GM21528 (cell line): ENCODE measurements at regions not wholly inside any gene's neighbourhood (a gene's known extent, or its start where the extent isn't known, plus 50 kb on each side); places are given as distances from the start of the nearest gene placed in this dataset.

Source experiments
- ATAC-seq: cut with Tn5 transposase; IDR thresholded peaks from one replicate; pipeline ENCODE4 v1.9.1; 2021; ENCODE audit warnings: mild to moderate bottlenecking, moderate library complexity; ENCODE audit not compliant: unreplicated experiment, low FRiP score

DNA sequence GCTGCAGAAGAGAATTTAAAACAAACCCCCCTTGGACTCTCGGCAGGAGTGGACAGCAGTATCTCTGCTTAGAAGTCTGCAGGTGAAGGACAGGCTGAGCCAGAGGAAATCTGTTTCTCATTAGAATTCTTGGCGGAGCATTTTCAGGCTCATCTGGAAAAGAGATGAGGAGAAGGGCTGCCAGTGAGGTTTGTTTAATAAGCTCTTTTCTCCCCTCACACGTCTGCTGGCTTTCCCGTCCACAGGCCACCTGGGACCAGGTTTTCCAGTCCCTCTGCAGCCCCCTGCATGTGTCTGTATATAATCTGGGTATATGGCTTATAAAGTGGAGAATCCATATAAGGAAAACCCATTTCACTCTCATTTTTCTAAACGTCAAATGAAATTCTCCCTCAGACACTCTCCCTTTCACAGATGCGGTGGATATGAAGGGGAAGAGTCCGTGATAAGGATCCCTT, 155.4 kb upstream of the TPM1 start:
- ATAC-seq = no peak

DNA sequence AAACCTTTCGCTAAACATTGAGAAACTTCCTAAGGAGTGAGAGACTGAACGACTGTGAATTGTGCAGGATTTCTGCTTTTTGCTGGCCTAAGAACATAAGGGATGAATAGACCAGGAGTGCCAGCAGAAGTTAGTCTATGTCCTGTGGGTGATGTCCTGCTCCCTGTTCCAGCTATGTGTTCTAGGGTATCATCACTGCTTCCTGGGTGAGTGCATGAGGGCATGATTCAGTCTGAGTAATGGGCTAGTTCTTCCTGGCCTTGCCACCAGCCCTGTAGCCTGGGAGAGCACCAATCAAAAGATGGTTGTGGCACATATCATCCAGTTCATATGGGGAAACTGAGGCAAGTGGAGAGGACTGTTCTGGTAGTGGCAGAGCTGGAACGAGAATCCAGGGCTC, 153.9 kb upstream of the TPM1 start:
- ATAC-seq = no peak

DNA sequence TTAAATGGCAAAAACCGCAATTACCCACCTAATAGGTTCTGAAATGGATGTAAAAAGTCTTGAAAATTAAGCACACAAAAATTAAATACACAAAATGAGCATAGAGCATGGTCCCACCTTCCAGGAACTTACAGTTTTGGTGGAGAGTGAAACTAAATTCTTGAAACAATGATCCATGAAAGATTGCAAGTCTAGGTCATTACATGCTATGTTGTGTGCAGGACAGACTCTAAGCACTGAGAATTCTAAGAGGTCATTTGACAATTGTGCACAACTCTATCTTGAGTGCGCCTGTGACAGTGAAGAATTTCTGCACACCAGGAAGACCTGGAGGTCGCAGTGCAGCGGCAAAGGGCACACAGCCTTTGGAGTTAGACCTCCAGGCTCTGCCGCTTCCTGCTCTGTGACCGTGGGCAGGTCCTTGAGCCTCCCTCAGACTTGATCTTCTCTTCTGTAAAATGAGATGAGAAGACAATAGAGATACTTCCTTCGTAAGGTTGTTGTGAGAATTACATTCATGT, 153.3 kb upstream of the TPM1 start:
- no peak for ATAC-seq

DNA sequence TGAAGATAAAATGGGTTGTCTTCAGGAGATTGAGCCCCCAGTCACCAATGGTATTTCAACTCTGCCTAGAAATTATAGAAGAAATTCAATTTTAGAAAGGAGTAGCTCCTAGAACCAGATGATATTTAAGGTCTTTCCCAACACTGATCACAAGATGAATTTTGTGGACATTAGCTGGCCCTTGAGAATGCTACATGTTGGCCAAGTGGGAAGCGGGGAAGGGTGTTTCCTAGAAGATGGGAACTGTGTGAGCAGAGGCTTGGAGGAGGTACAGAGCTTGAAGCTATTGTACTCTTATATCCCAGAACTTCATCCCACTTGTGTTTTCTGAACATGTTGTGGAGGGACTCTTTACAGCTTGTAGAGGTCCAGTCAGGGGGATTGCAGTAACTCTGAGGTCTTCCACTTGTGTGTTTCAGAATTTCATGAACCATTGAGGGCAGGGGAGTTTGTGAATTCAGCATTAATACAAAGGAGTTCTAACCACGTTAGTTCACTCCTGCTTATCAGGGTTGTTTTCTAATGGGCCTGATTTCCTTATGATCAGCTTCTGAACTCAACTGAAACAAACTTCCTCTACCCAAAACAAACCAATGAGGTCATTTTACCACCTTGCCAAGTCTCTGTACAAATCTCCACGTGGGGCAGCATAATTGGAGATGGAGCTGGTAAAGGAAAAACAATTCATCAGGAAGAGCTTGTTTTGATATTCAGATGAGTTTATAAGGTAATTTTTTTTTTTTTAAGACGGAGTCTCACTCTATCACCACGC, 152.6 kb upstream of the TPM1 start:
- no peak for ATAC-seq

DNA sequence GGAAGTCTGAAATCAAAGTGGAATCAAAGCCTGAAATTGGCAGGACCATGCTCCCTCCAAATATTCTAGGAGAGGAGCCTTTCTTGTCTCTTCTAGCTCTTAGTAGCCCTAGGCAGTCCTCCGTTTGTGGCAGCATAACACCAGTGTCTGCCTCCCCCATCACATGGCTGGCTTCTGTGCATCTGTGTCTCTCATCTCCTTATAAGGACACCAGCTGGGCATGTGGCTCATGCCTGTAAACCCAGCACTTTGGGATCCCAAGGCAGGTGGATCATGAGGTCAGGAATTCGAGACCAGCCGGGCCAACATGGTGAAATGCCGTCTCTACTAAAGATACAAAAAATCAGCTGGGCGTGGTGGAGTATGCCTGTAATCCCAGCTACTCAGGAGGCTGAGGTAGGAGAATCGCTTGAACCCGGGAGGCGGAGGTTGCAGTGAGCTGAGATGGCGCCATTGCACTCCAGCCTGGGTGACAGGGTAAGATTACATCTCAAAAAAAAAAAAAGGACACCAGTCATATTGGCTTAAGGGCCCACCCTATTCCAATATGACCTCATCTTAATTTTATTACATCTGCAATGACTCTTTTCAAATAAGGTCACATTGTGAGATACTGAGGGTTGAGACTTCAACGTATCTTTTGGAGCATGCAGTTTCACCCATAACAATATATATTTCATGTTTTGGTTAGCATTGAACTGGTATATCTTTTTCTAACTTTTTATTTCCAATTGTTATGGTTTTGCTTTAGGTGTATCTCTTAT, 148.0 kb upstream of the TPM1 start:
- no peak for ATAC-seq

DNA sequence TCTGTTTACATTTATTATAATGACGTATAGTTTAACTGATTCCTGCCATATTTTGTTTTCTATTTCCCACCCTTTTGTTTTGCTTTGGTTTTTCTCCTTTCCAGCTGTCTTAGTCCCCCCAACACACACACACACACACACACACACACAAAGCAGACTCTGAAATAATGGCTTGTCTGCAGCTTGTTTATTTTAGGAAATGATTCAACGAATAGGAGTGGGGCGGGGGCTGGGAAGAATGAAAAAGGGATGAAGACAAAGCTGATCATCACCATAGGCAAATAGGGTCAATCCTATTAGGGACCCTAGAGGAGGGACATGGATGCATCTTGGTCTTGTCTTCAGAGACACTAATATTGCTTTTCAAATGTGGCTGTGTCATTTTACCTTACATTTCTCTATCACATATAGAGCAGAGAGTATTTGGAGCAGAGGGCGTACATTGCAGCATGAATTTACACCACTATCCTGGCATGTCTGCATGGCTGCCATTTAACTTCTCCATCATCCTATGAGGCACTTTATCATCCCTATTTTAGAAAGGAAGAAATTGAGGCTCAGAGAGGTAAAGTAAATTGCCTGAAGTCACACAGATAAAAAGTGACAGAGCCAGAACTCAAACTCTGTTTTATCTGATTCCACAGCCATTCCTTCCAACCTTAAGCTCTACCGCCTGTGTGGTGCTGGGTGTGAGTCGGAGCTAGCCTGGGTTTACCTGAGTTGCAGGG, 147.2 kb upstream of the TPM1 start:
- ATAC-seq = no peak

DNA sequence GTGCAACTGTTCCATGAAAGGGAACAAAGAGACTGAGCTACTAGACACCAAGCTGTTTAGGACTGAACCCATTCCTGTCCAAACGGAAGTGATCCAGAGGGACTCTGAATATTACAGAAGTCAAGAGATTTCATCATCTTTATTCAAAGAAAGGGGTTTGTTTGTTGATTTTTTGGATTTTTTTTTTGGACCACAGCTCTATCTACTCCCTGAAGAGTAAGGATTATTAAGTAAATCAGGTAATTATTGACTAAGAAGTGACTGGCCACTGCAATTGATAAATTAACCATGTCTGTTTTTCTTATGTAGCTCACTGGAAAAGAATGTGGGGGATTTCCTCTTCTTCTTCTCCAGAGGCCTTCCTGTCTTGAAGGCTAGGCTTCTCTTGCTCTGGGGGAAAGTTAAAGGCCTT, 146.6 kb upstream of the TPM1 start:
- no peak for ATAC-seq

DNA sequence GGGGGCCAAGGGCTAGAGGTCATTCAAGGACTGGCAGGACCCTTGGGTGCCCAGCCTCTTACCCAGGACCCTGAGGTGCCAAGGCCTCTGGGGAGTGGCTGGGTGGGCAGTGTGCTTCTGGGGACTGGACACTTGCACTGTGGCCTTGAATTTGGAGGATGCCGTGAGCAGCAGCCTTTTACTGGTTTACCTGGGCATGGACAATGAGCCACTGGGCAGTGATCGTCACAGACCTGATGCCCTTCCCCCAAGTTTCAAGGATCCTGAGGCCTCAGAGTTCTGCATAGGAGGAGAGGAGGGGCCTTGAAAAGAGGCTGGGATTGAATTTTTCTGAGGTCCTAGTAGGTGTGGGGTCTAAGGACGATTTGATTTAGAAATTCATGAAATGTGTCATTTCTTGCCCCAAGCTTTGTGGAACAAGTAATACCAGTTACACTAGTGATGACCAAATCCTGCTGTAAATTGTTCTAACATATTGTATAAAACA, 146.1 kb upstream of the TPM1 start:
- ATAC-seq = no peak

DNA sequence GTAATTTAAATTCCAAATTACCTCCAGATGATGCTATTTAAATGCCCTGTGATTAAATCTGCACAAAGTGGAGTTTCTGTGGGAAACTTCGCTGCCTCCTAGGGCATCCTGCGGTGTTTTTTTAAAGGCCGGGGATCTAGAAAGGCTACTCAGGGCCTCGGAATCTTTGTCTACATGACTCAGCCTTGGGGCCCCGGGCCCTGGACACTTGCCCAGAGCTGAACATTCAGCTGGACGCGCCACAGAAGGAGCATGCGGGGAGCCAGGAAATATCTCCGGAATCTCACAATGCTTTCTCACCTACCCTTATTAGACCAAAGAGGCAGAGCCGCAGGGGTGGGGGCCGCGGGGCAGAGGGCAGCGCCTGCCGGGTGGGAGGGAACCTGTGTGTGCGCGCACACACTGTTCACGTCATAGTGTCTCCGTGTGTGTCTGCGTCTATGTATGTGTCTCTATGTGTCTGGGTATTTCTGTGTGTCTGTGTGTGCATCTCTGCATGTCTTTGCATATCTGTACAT, 145.5 kb upstream of the TPM1 start:
- no peak for ATAC-seq

DNA sequence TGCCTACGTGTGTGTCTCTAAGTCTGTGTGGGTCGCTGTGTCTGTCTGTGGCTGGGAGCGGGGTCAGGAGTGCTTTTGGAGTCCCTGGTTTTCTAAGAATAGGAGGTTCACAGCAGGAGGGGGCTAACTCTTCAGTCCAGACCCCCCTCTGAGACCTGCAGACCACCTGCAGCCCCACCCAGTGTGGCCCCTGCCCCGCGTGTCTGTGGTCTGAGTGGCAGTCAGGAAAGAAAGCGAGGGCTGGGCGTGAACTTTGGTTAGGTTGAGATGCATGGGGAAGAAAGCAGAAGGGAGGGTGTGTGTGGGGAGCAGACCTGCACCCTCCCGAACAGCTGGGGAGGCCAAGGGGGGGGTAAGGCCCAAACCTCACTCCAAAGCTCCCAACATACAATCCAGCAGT, 144.9 kb upstream of the TPM1 start:
- ATAC-seq = no peak

DNA sequence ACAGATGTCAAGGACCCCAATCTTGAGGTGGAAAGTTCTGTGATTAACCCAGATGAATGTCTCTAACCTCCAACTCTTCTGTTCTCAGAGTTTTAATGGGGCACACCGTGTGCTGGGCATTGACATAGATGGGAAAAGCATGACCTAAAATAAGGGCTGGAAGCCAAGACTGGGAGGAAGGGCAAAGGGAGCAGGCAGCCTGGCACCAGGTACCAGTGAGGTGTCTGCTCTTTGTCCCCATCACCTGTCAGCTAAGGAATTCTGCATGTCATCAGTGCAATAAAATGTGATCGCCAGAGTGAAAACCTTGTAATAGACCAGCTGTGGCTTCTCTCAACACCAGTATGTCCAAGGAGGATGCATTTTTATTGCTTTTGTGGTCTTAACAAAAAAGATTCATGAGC, 143.5 kb upstream of the TPM1 start:
- ATAC-seq = no peak

DNA sequence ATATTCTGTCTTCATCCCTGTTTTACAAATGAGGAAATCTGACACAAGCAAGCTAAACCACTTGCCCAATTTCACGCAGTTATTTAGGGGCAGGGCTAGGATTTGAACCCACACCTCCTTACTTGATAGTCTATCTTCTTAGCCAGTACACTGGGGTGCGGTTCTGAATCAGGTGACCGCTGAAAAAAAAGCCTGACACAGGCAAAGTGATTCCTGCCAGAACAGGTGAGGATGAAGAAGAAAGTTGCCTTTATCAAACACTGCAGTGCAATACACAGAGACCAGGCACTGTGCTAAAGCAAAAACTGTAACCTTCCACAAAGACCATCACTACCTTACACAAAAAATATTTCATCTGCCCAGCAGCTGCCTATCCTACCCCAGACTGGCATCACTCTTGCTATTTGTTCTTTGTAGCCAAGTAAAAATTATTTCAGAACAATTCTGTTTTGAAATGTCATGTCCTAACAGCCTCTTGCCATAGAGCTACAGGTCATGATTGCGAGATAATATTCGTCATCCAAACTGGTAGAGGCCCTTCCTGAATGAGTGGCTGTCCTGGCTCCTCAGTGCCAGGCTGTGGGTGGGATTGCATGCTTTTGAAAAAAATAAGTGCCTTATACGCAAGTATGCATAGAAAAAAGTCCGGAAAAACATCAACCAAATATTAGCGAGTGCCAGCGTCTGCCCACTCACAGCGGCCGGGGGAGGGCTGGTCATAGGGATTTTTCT, 142.3 kb upstream of the TPM1 start:
- ATAC-seq = no peak

DNA sequence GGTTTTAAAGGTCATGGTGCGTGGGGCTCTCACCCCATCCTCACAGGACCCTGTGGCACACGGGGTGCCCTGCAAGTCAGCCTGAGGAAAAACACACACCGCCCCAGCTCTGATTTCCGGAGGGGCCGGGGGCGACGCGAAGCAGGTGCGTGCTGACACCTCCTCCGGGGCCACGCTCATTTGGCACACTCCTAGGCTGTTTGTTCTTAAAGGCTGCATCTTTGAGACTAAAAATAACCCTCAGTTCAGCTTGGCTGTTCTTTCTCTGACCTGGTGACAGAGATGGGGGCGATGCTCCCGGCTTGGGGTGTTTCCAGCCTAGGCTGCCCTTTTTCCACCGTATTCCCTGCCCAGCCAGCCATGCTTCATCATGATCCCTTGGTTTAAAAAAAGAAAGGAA, 141.5 kb upstream of the TPM1 start:
- no peak for ATAC-seq

DNA sequence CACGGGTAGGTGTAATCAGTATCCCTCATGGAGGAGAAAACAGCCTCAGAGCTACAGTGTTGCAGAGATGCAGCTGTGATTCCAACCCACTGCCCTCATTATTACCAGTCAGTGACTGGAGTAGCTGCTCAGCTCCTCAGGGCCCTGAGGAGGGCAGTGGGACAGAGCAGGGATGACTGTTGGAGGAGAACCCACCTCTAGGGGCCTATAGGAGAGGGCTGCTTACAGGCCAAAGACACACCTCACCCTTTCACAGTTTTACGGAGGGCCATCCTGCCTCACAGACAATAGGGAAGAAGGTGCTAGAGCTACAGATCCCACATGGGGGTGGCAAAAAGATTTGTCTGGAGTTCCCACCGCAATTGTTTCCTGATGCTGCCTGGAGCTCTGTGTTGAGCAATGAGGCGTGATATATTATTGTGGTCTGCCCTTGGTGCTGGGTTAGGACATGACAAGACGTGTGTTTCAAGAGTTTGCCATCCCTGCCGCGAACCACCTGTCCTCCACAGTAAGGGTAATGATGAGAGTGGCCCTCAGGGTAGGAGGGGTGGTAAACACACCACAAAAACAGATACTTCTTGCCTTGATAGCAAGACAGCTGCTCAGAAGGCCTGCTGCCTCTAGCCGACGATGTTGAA, 140.5 kb upstream of the TPM1 start:
- no peak for ATAC-seq

DNA sequence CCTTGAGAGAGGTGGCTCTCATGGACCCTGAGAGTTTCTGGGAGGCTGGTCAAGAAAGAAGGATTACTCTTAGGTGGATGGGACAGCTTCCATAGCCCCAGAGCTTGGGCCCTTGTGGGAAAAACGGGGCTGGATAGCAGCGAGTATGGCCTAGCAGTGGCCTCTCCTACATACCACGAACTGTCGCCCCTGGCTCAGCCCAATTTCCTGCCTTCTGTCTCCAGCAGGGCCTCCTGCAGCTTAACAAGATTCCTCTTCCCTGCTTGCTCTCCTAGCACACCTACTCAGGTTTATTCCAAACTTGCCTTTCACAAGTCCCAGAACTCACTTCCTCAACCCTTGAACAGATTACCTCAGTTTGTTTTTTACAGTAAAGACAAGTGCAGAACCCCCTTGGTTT, 139.7 kb upstream of the TPM1 start:
- ATAC-seq = no peak

DNA sequence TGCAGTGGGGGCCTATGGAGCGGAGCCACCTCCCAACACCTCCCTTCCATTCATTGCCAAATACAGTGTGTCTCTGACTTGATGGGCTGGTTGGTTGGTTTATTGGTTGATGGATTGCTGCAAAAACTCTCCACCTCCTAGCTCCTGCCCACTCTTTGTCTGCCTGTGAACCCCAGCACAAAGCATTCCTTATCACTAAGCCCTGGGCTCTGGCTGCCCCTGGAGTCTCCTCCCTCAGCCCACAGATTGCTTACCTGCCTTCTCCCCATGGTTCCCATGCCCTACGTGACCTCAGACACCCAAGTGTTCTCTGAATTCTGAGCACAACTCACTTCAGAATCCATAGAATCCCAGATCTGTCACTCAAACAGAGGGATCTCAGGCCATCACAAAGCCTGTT, 139.1 kb upstream of the TPM1 start:
- no peak for ATAC-seq

DNA sequence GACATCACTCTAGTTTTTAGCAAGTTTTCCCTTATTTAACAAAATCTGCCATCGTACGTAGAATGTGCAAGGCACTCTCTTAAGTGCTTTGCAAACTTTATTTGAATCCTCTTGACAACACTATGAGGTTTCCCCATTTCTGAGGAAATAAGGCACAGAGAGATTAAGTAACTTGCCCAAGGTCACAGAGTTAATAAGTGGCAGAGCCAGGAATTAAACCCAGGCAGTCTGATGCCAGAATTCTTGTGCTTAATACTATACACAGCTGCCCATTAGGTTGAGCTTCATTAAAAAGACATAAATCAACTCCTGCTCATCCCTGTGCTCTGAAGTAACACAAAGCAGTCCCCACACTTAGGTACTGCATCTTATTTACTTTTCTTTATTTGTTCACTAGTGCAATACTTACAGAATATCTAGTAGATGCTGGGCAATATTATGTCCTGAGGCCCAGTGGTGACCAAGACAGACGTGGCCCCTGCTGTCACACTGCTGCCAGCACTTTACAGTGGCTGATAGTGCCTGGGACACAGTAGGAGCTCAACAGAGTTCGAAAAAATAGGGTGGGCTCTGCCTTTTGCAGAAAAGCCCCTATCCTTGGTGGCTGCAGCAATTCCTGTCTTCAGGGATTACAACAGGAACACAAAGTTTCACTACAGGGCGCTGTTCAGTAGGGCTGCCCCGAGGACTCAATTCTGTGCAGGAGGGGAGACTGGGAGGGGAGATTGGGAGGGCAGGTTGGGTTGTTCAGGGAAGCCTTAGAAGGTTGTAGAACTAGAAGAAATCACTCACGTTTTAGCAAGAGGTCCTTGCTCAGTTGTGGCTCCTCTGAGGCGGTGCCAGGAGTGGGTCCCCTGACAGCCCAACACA, 138.3 kb upstream of the TPM1 start:
- ATAC-seq = no peak

DNA sequence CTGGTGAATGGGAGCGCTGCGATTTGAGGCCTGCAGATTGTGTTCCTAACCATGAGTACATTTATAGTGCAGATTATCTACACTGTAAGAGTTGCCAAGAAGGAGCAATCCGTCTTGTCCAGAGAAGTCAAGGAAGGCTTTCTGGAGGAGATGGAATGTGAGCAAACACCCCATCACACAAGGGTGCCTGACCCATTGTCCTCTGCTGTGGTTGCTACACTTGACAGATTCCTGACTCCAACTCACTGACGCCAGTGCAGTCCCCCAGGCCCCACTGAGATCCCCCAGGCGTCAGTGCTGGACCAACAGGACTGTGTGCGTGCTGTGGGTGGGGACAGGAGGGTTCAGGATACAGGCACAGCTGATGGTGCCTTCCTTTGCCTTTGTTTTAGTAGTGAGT, 135.9 kb upstream of the TPM1 start:
- ATAC-seq = no peak

DNA sequence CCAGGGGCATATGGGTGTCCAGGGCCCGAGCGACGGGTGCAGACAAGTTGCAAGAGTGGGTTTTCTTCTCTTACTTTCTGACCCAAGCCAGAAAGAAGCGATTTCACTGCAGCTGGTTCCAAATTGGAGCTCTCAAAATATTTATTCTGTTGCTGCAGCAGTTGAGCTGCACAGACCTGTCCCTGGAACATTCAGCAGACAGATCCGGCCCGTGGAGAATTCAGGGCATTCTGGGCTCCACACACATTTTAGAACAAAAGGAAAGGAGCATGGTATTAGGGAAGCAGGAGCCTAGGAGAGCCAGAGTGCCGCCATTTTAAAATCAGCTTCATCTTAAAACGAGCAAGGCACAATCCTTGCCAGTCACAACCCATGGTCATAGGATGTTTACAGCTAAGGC, 135.3 kb upstream of the TPM1 start:
- no peak for ATAC-seq
